HepG2 (cell line): ENCODE measurements at regions not wholly inside any gene's neighbourhood (a gene's known extent, or its start where the extent isn't known, plus 50 kb on each side); places are given as distances from the start of the nearest gene placed in this dataset.
A peak's percentile ranks its signal among the peaks of the same experiment; 100 is the strongest.

Source experiments
- ARNT2 ChIP-seq: sonication (generic); formaldehyde crosslinking; IDR thresholded peaks from 2 replicates; pipeline ENCODE4 v1.8.0; 2022; ENCODE audit warnings: mild to moderate bottlenecking, low read depth, missing genetic modification reagents, moderate library complexity
- FOXK1 ChIP-seq: sonication (generic); formaldehyde crosslinking; IDR thresholded peaks from 2 replicates; pipeline ENCODE4 v1.4.0; 2020; ENCODE audit warnings: low read depth, missing genetic modification reagents, borderline replicate concordance
- NFKB2 ChIP-seq: sonication (generic); formaldehyde crosslinking; IDR thresholded peaks from 2 replicates; pipeline ENCODE4 v1.4.0; 2020; ENCODE audit warnings: missing genetic modification reagents, borderline replicate concordance
- PAF1 ChIP-seq: IDR thresholded peaks from 2 replicates; pipeline ENCODE4 v1.6.1; 2016; ENCODE audit warnings: missing genetic modification reagents, missing compliant biosample characterization
- PCBP2 ChIP-seq: fragments of 200-400 bp; formaldehyde crosslinking; optimal IDR thresholded peaks from 2 replicates; pipeline ENCODE3; 2018; ENCODE audit warnings: low read length, low read depth; ENCODE audit not compliant: poor library complexity, severe bottlenecking
- TEAD3 ChIP-seq: optimal IDR thresholded peaks from 2 replicates; pipeline ENCODE3; 2016; ENCODE audit warnings: borderline replicate concordance
- ZFP36L2 ChIP-seq: sonication (generic); formaldehyde crosslinking; IDR thresholded peaks from 2 replicates; pipeline ENCODE4 v1.4.0; 2020; ENCODE audit warnings: missing genetic modification reagents
- ZNF12 ChIP-seq: sonication (generic); formaldehyde crosslinking; IDR thresholded peaks from 2 replicates; pipeline ENCODE4 v1.5.0; 2020; ENCODE audit warnings: missing genetic modification reagents
- ZNF317 ChIP-seq: sonication (generic); formaldehyde crosslinking; IDR thresholded peaks from 2 replicates; pipeline ENCODE4 v1.5.0; 2020; ENCODE audit warnings: mild to moderate bottlenecking, missing genetic modification reagents
- ZNF329 ChIP-seq: sonication (generic); formaldehyde crosslinking; IDR thresholded peaks from 2 replicates; pipeline ENCODE4 v1.9.0; 2021; ENCODE audit warnings: low read depth, mild to moderate bottlenecking, missing genetic modification reagents
- ZNF451 ChIP-seq: sonication (generic); formaldehyde crosslinking; IDR thresholded peaks from 2 replicates; pipeline ENCODE4 v1.5.0; 2020; ENCODE audit warnings: mild to moderate bottlenecking, missing genetic modification reagents
- ZNF562 ChIP-seq: sonication (generic); formaldehyde crosslinking; IDR thresholded peaks from 2 replicates; pipeline ENCODE4 v1.8.0; 2022; ENCODE audit warnings: missing genetic modification reagents, borderline replicate concordance
- ZNF569 ChIP-seq: sonication (generic); formaldehyde crosslinking; IDR thresholded peaks from 2 replicates; pipeline ENCODE4 v1.5.0; 2020; ENCODE audit warnings: mild to moderate bottlenecking, missing genetic modification reagents, moderate library complexity, borderline replicate concordance
- ZNF598 ChIP-seq: sonication (generic); formaldehyde crosslinking; IDR thresholded peaks from 2 replicates; pipeline ENCODE4 v1.5.1; 2020; ENCODE audit warnings: mild to moderate bottlenecking, missing genetic modification reagents, borderline replicate concordance
- TF ChIP-seq, protein P1 (sequence below): sonication (generic); formaldehyde crosslinking; IDR thresholded peaks from 2 replicates; pipeline ENCODE4 v1.4.0; 2020; ENCODE audit warnings: mild to moderate bottlenecking, missing genetic modification reagents, borderline replicate concordance
- TF ChIP-seq, protein P2 (sequence below): sonication (generic); formaldehyde crosslinking; IDR thresholded peaks from 2 replicates; pipeline ENCODE4 v1.5.0; 2020; ENCODE audit warnings: mild to moderate bottlenecking, missing genetic modification reagents, borderline replicate concordance
- TF ChIP-seq, protein P3 (sequence below): sonication (generic); formaldehyde crosslinking; IDR thresholded peaks from 2 replicates; pipeline ENCODE4 v1.4.0; 2020; ENCODE audit warnings: missing genetic modification reagents

DNA sequence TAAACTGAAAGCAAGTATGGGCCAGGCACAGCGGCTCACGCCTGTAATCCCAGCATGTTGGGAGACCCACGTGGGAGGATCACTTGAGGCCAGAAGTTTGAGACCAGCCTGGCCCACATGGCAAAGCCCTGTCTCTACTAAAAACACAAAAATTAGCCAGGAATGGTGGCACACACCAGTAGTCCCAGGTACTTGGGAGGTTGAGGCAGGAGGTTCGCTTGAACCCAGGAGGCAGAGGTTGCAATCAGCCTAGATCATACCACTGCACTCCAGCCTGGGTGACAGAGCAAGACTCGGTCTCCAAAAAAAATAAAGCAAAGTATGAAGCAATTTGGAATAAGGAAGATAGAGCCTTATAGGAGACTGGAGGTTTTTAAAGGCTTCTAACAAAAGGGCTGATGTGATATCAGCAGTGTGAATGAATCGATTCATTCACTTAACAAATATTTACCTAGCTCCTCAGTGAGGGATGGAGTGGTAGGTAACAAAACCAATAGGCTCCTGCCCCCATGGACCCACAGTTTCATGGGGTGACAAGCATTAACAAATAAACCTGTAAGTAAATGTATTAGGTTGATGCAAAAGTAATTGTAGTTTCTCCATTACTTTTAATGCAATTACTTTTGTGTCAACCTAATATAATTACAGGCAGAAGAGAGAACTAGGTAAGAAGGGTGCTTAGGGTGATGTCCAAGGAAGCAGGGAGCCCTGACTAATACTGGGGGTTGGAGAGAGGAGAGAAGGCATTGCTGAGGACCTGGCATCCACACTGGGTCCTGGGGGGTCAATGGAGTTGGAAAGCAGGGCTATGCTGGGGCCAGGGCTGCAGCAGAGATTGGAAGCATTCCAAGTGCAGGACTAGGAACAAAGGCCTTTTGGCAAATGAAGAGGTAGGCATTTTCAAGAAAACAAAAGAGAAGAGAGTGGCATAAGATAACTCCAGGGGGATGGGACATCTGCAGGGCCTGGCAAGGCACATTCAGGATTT, 195.4 kb upstream of the ARL4C start (continued):
- TF ChIP-seq, protein P1, sequence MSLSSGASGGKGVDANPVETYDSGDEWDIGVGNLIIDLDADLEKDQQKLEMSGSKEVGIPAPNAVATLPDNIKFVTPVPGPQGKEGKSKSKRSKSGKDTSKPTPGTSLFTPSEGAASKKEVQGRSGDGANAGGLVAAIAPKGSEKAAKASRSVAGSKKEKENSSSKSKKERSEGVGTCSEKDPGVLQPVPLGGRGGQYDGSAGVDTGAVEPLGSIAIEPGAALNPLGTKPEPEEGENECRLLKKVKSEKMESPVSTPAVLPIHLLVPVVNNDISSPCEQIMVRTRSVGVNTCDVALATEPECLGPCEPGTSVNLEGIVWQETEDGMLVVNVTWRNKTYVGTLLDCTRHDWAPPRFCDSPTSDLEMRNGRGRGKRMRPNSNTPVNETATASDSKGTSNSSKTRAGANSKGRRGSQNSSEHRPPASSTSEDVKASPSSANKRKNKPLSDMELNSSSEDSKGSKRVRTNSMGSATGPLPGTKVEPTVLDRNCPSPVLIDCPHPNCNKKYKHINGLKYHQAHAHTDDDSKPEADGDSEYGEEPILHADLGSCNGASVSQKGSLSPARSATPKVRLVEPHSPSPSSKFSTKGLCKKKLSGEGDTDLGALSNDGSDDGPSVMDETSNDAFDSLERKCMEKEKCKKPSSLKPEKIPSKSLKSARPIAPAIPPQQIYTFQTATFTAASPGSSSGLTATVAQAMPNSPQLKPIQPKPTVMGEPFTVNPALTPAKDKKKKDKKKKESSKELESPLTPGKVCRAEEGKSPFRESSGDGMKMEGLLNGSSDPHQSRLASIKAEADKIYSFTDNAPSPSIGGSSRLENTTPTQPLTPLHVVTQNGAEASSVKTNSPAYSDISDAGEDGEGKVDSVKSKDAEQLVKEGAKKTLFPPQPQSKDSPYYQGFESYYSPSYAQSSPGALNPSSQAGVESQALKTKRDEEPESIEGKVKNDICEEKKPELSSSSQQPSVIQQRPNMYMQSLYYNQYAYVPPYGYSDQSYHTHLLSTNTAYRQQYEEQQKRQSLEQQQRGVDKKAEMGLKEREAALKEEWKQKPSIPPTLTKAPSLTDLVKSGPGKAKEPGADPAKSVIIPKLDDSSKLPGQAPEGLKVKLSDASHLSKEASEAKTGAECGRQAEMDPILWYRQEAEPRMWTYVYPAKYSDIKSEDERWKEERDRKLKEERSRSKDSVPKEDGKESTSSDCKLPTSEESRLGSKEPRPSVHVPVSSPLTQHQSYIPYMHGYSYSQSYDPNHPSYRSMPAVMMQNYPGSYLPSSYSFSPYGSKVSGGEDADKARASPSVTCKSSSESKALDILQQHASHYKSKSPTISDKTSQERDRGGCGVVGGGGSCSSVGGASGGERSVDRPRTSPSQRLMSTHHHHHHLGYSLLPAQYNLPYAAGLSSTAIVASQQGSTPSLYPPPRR (CRISPR knock-in tag): peak; percentile 81; the same call in 1 of the 2 replicates
- TF ChIP-seq ZNF329 (CRISPR knock-in tag) (no peak), PAF1 (no peak), ZNF317 (peak; percentile 53), ARNT2 (CRISPR knock-in tag) (no peak), ZNF598 (CRISPR knock-in tag) (0 out of 2 replicates have a peak, but pooled peaks have one; percentile 16), TEAD3 (CRISPR knock-in tag) (peak; percentile 32), NFKB2 (CRISPR knock-in tag) (no peak), ZNF12 (CRISPR knock-in tag) (no peak), ZNF569 (CRISPR knock-in tag) (no peak), PCBP2 (no peak), ZNF451 (CRISPR knock-in tag) (no peak), FOXK1 (CRISPR knock-in tag) (no peak), ZNF562 (CRISPR knock-in tag) (no peak), ZFP36L2 (CRISPR knock-in tag) (no peak)
- TF ChIP-seq, protein P2, sequence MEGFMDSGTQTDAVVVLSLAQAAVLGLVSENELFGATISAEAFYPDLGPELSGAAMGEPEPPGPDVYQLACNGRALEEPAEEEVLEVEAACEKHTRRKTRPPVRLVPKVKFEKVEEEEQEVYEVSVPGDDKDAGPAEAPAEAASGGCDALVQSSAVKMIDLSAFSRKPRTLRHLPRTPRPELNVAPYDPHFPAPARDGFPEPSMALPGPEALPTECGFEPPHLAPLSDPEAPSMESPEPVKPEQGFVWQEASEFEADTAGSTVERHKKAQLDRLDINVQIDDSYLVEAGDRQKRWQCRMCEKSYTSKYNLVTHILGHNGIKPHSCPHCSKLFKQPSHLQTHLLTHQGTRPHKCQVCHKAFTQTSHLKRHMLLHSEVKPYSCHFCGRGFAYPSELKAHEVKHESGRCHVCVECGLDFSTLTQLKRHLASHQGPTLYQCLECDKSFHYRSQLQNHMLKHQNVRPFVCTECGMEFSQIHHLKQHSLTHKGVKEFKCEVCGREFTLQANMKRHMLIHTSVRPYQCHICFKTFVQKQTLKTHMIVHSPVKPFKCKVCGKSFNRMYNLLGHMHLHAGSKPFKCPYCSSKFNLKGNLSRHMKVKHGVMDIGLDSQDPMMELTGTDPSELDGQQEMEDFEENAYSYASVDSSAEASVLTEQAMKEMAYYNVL (CRISPR knock-in tag): peak; percentile 88
- TF ChIP-seq, protein P3, sequence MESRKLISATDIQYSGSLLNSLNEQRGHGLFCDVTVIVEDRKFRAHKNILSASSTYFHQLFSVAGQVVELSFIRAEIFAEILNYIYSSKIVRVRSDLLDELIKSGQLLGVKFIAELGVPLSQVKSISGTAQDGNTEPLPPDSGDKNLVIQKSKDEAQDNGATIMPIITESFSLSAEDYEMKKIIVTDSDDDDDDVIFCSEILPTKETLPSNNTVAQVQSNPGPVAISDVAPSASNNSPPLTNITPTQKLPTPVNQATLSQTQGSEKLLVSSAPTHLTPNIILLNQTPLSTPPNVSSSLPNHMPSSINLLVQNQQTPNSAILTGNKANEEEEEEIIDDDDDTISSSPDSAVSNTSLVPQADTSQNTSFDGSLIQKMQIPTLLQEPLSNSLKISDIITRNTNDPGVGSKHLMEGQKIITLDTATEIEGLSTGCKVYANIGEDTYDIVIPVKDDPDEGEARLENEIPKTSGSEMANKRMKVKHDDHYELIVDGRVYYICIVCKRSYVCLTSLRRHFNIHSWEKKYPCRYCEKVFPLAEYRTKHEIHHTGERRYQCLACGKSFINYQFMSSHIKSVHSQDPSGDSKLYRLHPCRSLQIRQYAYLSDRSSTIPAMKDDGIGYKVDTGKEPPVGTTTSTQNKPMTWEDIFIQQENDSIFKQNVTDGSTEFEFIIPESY (CRISPR knock-in tag): peak; percentile 56; the same call in 1 of the 2 replicates
